ENCODE measurements at regions not wholly inside any gene's neighbourhood (a gene's known extent, or its start where the extent isn't known, plus 50 kb on each side); places are given as distances from the start of the nearest gene placed in this dataset.
A peak's percentile ranks its signal among the peaks of the same experiment; 100 is the strongest.

DNA sequence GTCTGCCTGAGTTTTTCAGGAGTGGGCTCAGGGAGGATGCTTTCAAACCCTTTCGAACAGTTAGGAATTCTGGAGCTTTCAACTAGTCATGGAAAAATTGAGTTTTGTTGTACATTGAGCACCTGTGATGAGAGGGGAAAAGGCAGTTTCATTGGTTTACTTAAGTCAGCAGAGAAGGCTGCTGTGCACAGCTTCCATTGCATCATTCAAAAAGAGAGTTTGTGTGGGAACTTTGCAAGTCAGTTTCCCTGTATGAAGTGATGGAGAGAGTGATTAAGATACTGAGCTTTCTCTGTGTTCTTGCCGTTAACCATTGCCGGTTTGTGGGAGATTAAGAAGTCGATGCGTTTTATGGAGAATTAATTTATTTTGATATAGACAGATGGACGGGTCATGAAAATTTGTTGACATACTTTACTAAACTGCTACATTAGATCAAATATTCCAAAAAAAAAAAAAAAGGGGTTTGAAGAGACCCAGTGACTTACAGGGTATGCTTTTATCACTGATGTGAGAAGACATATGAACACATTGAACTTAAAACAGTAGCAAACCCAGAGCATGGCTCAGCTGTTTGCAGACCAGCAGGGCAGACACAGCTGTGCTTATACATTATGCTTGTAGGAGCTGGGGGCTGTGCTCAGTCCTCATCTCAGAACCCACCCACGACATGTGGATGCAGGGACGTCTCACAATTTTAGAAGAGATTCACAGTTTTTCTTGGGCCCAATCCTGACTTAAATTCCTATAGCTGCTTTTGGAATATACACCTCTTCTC, 234.1 kb downstream of the SOX4 start:
- no peak overlapping the region for H4K8ac ChIP-seq (replicated peaks; ENCODE audit: insufficient read length, low read depth, low read length)
- H2BK12ac ChIP-seq (ENCODE audit: insufficient read length, low read depth, low read length): no peak overlapping the region
- peak overlapping the region; percentile 28 to 95 (median 89); a peak in 5 of 7 replicates for H3K27ac Mint-ChIP-seq
- no peak overlapping the region for H3K4me3 Mint-ChIP-seq
- no peaks in the 10 kb centered on the region for H3K27me3 ChIP-seq (ENCODE audit: insufficient read depth, low read length)
- no peak overlapping the region for H3K4ac ChIP-seq (ENCODE audit: low read depth, low read length)
- peaks cover 24% of the 10 kb centered on the region for H3K4me1 ChIP-seq (ENCODE audit: insufficient read depth, low read length)
- peaks cover 26% of the 10 kb centered on the region; the same call in 1 of the 2 replicates for H3K79me2 ChIP-seq (ENCODE audit: insufficient read depth, low read length)
- no peaks in the 10 kb centered on the region for H3K23me2 ChIP-seq (ENCODE audit: insufficient read length, low read depth, low read length, poor library complexity, severe bottlenecking)
- H2BK120ac ChIP-seq (ENCODE audit: low read depth, low read length, poor library complexity, severe bottlenecking): no peak overlapping the region
- TF ChIP-seq, protein P1, sequence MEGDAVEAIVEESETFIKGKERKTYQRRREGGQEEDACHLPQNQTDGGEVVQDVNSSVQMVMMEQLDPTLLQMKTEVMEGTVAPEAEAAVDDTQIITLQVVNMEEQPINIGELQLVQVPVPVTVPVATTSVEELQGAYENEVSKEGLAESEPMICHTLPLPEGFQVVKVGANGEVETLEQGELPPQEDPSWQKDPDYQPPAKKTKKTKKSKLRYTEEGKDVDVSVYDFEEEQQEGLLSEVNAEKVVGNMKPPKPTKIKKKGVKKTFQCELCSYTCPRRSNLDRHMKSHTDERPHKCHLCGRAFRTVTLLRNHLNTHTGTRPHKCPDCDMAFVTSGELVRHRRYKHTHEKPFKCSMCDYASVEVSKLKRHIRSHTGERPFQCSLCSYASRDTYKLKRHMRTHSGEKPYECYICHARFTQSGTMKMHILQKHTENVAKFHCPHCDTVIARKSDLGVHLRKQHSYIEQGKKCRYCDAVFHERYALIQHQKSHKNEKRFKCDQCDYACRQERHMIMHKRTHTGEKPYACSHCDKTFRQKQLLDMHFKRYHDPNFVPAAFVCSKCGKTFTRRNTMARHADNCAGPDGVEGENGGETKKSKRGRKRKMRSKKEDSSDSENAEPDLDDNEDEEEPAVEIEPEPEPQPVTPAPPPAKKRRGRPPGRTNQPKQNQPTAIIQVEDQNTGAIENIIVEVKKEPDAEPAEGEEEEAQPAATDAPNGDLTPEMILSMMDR (conservative IDR thresholded peaks at IDR 0.05): no peak
- H3K18ac ChIP-seq (ENCODE audit: insufficient read length, low read depth, low read length): no peak overlapping the region
- H4K91ac ChIP-seq (ENCODE audit: insufficient read length, low read depth, low read length): peak overlapping the region; percentile 27
- H2BK5ac ChIP-seq (ENCODE audit: insufficient read length, low read length): no peak overlapping the region
- no peak overlapping the region for H3K27ac ChIP-seq (ENCODE audit: insufficient read length, low read depth, low read length)
- H3K4me2 ChIP-seq (ENCODE audit: insufficient read depth, insufficient read length, low read length): no peak overlapping the region
- no peak overlapping the region for H4K5ac ChIP-seq (ENCODE audit: insufficient read length, low read depth, low read length)
- no peaks in the 10 kb centered on the region for H3K9me3 Mint-ChIP-seq
- no peak overlapping the region for H2BK20ac ChIP-seq (ENCODE audit: low read depth, low read length, poor library complexity, severe bottlenecking)
- H2BK15ac ChIP-seq (ENCODE audit: low read depth, low read length): no peak overlapping the region
- H3K27me3 Mint-ChIP-seq (ENCODE audit: low read depth): no peaks in the 10 kb centered on the region
- H3K14ac ChIP-seq (ENCODE audit: insufficient read depth, low read length): no peak overlapping the region
- peaks cover 3% of the 10 kb centered on the region for H3K79me1 ChIP-seq (ENCODE audit: insufficient read depth, low read depth, low read length, poor library complexity, severe bottlenecking)
- no peak for DNase-seq
- H2AK5ac ChIP-seq (ENCODE audit: insufficient read length, low read length): no peak overlapping the region
- no peak overlapping the region for H3K23ac ChIP-seq (ENCODE audit: insufficient read length, low read depth, low read length)
- no peak overlapping the region for H2AFZ ChIP-seq (ENCODE audit: low read length)
- peaks cover 0 to 3% (median 2%) of the 10 kb centered on the region in 3 experiments; a peak in 2 of 7 replicates for H3K36me3 Mint-ChIP-seq (ENCODE audit: insufficient read depth in 1 of 3, low read depth in 3 of 3)
- H4K20me1 ChIP-seq (ENCODE audit: control insufficient read depth, insufficient read depth, insufficient read length): no peaks in the 10 kb centered on the region
- no peak overlapping the region for H3K9ac ChIP-seq (ENCODE audit: extremely low read depth, insufficient read length, low read length)
- 100% methylated on average over 1 of the region's 8 CpGs for WGBS (ENCODE audit: extremely low coverage, insufficient read length, low lambda C conversion rate)
- no peaks in the 10 kb centered on the region for H3K9me3 ChIP-seq (ENCODE audit: control insufficient read depth, low read depth, low read length)
- H3K56ac ChIP-seq (ENCODE audit: insufficient read length, low read depth, low read length): no peak overlapping the region
- no peak overlapping the region for H3T11ph ChIP-seq (ENCODE audit: low read length)
- H3K4me1 Mint-ChIP-seq: peaks cover 60 to 69% of the 10 kb centered on the region in 2 experiments
